ENCODE measurements at regions not wholly inside any gene's neighbourhood (a gene's known extent, or its start where the extent isn't known, plus 50 kb on each side); places are given as distances from the start of the nearest gene placed in this dataset.

DNA sequence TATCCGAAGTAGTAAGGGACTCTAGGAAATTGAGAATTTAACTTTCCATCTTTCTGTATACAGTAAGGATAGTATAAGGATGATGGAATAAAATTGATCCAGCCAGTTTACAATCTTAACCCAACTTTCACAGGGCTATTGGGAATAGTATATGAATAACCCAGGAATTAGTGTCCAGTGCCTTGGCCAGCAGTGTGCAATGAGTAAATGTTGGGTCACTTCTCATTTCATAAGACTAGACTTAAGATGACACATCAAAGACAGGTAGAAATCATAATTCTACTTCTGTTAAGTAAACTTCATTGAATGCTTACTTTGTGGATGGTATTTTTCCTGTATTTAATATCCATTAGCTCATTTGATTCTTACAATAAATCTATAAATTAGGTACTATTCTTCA lies 949.6 kb upstream of the GOT2 start:
- no peaks in the 10 kb centered on the region for H4K20me1 ChIP-seq (ENCODE audit: insufficient read depth)
- H2AFZ ChIP-seq: no peak overlapping the region
- H3F3A ChIP-seq (ENCODE audit: insufficient read depth): no peaks in the 10 kb centered on the region
- WGBS, 2 experiments (ENCODE audit: low coverage in 1 of 2, low lambda C conversion rate in 2 of 2, missing lambda C conversion rate in 2 of 2): 22 to 38% methylated on average over 1 of the region's 1 CpG
- no peaks in the 10 kb centered on the region for H3K79me2 ChIP-seq (ENCODE audit: insufficient read depth)
- H3K4me1 ChIP-seq (ENCODE audit: insufficient read depth): no peaks in the 10 kb centered on the region
- H3K9me2 ChIP-seq (ENCODE audit: insufficient read depth): no peaks in the 10 kb centered on the region
- no peak overlapping the region for H3K4me2 ChIP-seq (ENCODE audit: unreplicated experiment)
- no peak overlapping the region for H3K4me3 ChIP-seq
- no peak overlapping the region for H3K9ac ChIP-seq
- no peaks in the 10 kb centered on the region for H3K36me3 ChIP-seq (ENCODE audit: low read depth)
- no peaks in the 10 kb centered on the region for H3K27me3 ChIP-seq (replicated peaks; ENCODE audit: insufficient read depth)
- no peaks in the 10 kb centered on the region for H3K9me3 ChIP-seq (ENCODE audit: low read depth)
- in situ Hi-C loops (cut with MboI): no loop called here
- H3K27ac ChIP-seq: no peak overlapping the region
- DNase-seq: peak; percentile 20
- no peak for TF ChIP-seq EZH2 (IDR thresholded peaks at IDR 0.05; ENCODE audit: insufficient read depth, poor library complexity, severe bottlenecking)
- no peak for TF ChIP-seq EZH2phosphoT487 (IDR thresholded peaks at IDR 0.05; ENCODE audit: insufficient read depth, low read depth)

DNA sequence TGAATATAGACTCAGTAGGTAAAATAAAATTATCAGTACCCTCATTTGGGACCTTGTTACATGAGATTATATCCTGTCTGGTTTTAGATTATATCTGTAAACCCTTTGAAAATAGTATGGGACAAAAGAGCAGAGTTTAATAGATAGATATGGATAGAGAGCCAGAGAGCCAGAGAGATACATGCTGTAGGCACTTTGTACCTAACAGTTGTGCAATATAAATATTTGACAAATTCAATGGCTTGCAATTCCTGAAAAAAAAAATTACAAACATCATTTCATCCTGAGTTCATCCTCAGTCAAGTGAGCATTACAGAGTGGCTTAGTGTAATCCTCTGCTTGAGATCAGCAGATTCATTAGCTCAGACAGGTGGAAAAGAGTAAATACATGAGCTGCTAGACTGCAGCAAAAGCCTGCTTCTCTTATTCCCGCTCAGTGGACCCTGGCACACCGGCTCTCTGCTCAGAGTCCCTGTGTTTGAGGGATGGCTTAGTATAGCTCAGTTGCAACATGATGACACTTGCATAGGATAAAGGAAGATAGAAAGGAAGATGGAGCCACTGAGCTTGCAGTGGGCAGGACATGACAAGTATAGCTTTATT lies 931.6 kb upstream of the GOT2 start:
- H3F3A ChIP-seq (ENCODE audit: insufficient read depth): no peaks in the 10 kb centered on the region
- no peaks in the 10 kb centered on the region for H3K9me3 ChIP-seq (ENCODE audit: low read depth)
- no peak for TF ChIP-seq EZH2phosphoT487 (IDR thresholded peaks at IDR 0.05; ENCODE audit: insufficient read depth, low read depth)
- H3K27ac ChIP-seq: no peak overlapping the region
- H3K4me2 ChIP-seq (ENCODE audit: unreplicated experiment): no peak overlapping the region
- H2AFZ ChIP-seq: no peak overlapping the region
- no peak overlapping the region for H3K4me3 ChIP-seq
- no peaks in the 10 kb centered on the region for H3K27me3 ChIP-seq (replicated peaks; ENCODE audit: insufficient read depth)
- 47 to 63% methylated on average over 2 of the region's 2 CpGs for WGBS, 2 experiments (ENCODE audit: low coverage in 1 of 2, low lambda C conversion rate in 2 of 2, missing lambda C conversion rate in 2 of 2)
- no peaks in the 10 kb centered on the region for H3K36me3 ChIP-seq (ENCODE audit: low read depth)
- no peaks in the 10 kb centered on the region for H4K20me1 ChIP-seq (ENCODE audit: insufficient read depth)
- DNase-seq: no peak
- H3K4me1 ChIP-seq (ENCODE audit: insufficient read depth): no peaks in the 10 kb centered on the region
- H3K9me2 ChIP-seq (ENCODE audit: insufficient read depth): no peaks in the 10 kb centered on the region
- no peaks in the 10 kb centered on the region for H3K79me2 ChIP-seq (ENCODE audit: insufficient read depth)
- in situ Hi-C loops (cut with MboI): no loop called here
- H3K9ac ChIP-seq: no peak overlapping the region

GRCh38 chr16:59658572-59658971 lies 924.5 kb upstream of the GOT2 start:
- no peak overlapping the region for H3K4me3 ChIP-seq
- no peak overlapping the region for H3K4me2 ChIP-seq (ENCODE audit: unreplicated experiment)
- H3K36me3 ChIP-seq (ENCODE audit: low read depth): no peaks in the 10 kb centered on the region
- 29 to 30% methylated on average over 3 of the region's 3 CpGs for WGBS, 2 experiments (ENCODE audit: low coverage in 1 of 2, low lambda C conversion rate in 2 of 2, missing lambda C conversion rate in 2 of 2)
- no peaks in the 10 kb centered on the region for H3K79me2 ChIP-seq (ENCODE audit: insufficient read depth)
- no peaks in the 10 kb centered on the region for H4K20me1 ChIP-seq (ENCODE audit: insufficient read depth)
- in situ Hi-C loops (cut with MboI): no loop called here
- no peak overlapping the region for H3K9ac ChIP-seq
- TF ChIP-seq EZH2 (IDR thresholded peaks at IDR 0.05; ENCODE audit: insufficient read depth, poor library complexity, severe bottlenecking) (no peak), EZH2phosphoT487 (IDR thresholded peaks at IDR 0.05; ENCODE audit: insufficient read depth, low read depth) (no peak)
- no peaks in the 10 kb centered on the region for H3K9me2 ChIP-seq (ENCODE audit: insufficient read depth)
- no peak overlapping the region for H2AFZ ChIP-seq
- DNase-seq: no peak
- H3K9me3 ChIP-seq (ENCODE audit: low read depth): no peaks in the 10 kb centered on the region
- no peaks in the 10 kb centered on the region for H3K27me3 ChIP-seq (replicated peaks; ENCODE audit: insufficient read depth)
- H3K27ac ChIP-seq: no peak overlapping the region
- H3K4me1 ChIP-seq (ENCODE audit: insufficient read depth): no peaks in the 10 kb centered on the region
- H3F3A ChIP-seq (ENCODE audit: insufficient read depth): no peaks in the 10 kb centered on the region

- Histone ChIP-seq H2AFZ (no peak overlapping the region), H3F3A (ENCODE audit: insufficient read depth) (no peaks in the 10 kb centered on the region), H3K79me2 (ENCODE audit: insufficient read depth) (no peaks in the 10 kb centered on the region), H3K4me3 (no peak overlapping the region), H3K36me3 (ENCODE audit: low read depth) (no peaks in the 10 kb centered on the region), H3K4me2 (ENCODE audit: unreplicated experiment) (no peak overlapping the region), H3K9me3 (ENCODE audit: low read depth) (no peaks in the 10 kb centered on the region), H3K27ac (no peak overlapping the region), H3K4me1 (ENCODE audit: insufficient read depth) (no peaks in the 10 kb centered on the region), H3K9ac (no peak overlapping the region), H3K9me2 (ENCODE audit: insufficient read depth) (no peaks in the 10 kb centered on the region), H3K27me3 (replicated peaks; ENCODE audit: insufficient read depth) (no peaks in the 10 kb centered on the region), H4K20me1 (ENCODE audit: insufficient read depth) (no peaks in the 10 kb centered on the region)
- no peak for DNase-seq
- in situ Hi-C loops (cut with MboI): no loop called here
- 7 to 16% methylated on average over 2 of the region's 2 CpGs for WGBS, 2 experiments (ENCODE audit: low coverage in 1 of 2, low lambda C conversion rate in 2 of 2, missing lambda C conversion rate in 2 of 2)
- no peak for TF ChIP-seq EZH2phosphoT487 (IDR thresholded peaks at IDR 0.05; ENCODE audit: insufficient read depth, low read depth)
- TF ChIP-seq EZH2 (IDR thresholded peaks at IDR 0.05; ENCODE audit: insufficient read depth, poor library complexity, severe bottlenecking): no peak
Measured at GRCh38 chr16:59655031-59655430, 920.9 kb upstream of the GOT2 start.

- Histone ChIP-seq H3F3A (ENCODE audit: insufficient read depth) (no peaks in the 10 kb centered on the region), H4K20me1 (ENCODE audit: insufficient read depth) (no peaks in the 10 kb centered on the region), H3K27ac (no peak overlapping the region), H3K9ac (no peak overlapping the region), H2AFZ (no peak overlapping the region), H3K27me3 (replicated peaks; ENCODE audit: insufficient read depth) (no peaks in the 10 kb centered on the region), H3K9me3 (ENCODE audit: low read depth) (no peaks in the 10 kb centered on the region), H3K4me3 (no peak overlapping the region), H3K9me2 (ENCODE audit: insufficient read depth) (no peaks in the 10 kb centered on the region), H3K4me1 (ENCODE audit: insufficient read depth) (no peaks in the 10 kb centered on the region), H3K36me3 (ENCODE audit: low read depth) (no peaks in the 10 kb centered on the region), H3K79me2 (ENCODE audit: insufficient read depth) (no peaks in the 10 kb centered on the region), H3K4me2 (ENCODE audit: unreplicated experiment) (no peak overlapping the region)
- 21 to 23% methylated on average over 1 of the region's 1 CpG for WGBS, 2 experiments (ENCODE audit: low coverage in 1 of 2, low lambda C conversion rate in 2 of 2, missing lambda C conversion rate in 2 of 2)
- no peak for DNase-seq
- in situ Hi-C loops (cut with MboI): no loop called here
- no peak for TF ChIP-seq EZH2phosphoT487 (IDR thresholded peaks at IDR 0.05; ENCODE audit: insufficient read depth, low read depth)
- TF ChIP-seq EZH2 (IDR thresholded peaks at IDR 0.05; ENCODE audit: insufficient read depth, poor library complexity, severe bottlenecking): no peak
Measured at GRCh38 chr16:59654455-59654854, 920.3 kb upstream of the GOT2 start.
